ENCODE measurements at regions not wholly inside any gene's neighbourhood (a gene's known extent, or its start where the extent isn't known, plus 50 kb on each side); places are given as distances from the start of the nearest gene placed in this dataset.

GRCh38 chr15:39529457-39529856, 51.4 kb upstream of the THBS1 start:
- no peaks in the 10 kb centered on the region for H3K36me3 Mint-ChIP-seq (ENCODE audit: insufficient read depth, unreplicated experiment)
- H3K4me3 Mint-ChIP-seq (ENCODE audit: unreplicated experiment), result no peak overlapping the region
- no peak overlapping the region for H3K27ac Mint-ChIP-seq (ENCODE audit: unreplicated experiment)
- no peak for TF ChIP-seq CTCF (IDR thresholded peaks at IDR 0.05; ENCODE audit: insufficient read depth in 1 of 2, low read depth in 1 of 2, low read length in 1 of 2, severe bottlenecking in 1 of 2, unreplicated experiment in 1 of 2)
- H3K4me1 Mint-ChIP-seq (ENCODE audit: low read depth, unreplicated experiment), result peaks cover 6% of the 10 kb centered on the region
- no peaks in the 10 kb centered on the region for H3K27me3 Mint-ChIP-seq (ENCODE audit: insufficient read depth, unreplicated experiment)
- Histone ChIP-seq H3K27me3 (replicated peaks; ENCODE audit: control insufficient read depth, insufficient read depth, low read length) (no peaks in the 10 kb centered on the region), H3K4me1 (no peaks in the 10 kb centered on the region), H3K36me3 (ENCODE audit: control insufficient read depth, insufficient read depth, low read length) (no peaks in the 10 kb centered on the region), H3K9me3 (no peaks in the 10 kb centered on the region), H3K4me3 (ENCODE audit: low read depth, low read length) (no peak overlapping the region)
- DNase-seq, result no peak
- peaks cover 9% of the 10 kb centered on the region for H3K9me3 Mint-ChIP-seq (ENCODE audit: unreplicated experiment)
- intact Hi-C loops (cut with micrococcal nuclease; ENCODE audit: unreplicated experiment), result no loop called here
- no TSS peak for BruUV-seq (replicated peaks)
- ChIA-PET POLR2A (no interaction called here), CTCF (no interaction called here)

- Mint-ChIP-seq H3K27ac (ENCODE audit: unreplicated experiment) (no peak overlapping the region), H3K27me3 (ENCODE audit: insufficient read depth, unreplicated experiment) (no peaks in the 10 kb centered on the region), H3K36me3 (ENCODE audit: insufficient read depth, unreplicated experiment) (no peaks in the 10 kb centered on the region), H3K9me3 (ENCODE audit: unreplicated experiment) (peaks cover 9% of the 10 kb centered on the region), H3K4me3 (ENCODE audit: unreplicated experiment) (no peak overlapping the region), H3K4me1 (ENCODE audit: low read depth, unreplicated experiment) (peaks cover 7% of the 10 kb centered on the region)
- intact Hi-C loops (cut with micrococcal nuclease; ENCODE audit: unreplicated experiment), result no loop called here
- Histone ChIP-seq H3K9me3 (no peaks in the 10 kb centered on the region), H3K4me3 (ENCODE audit: low read depth, low read length) (no peak overlapping the region), H3K36me3 (ENCODE audit: control insufficient read depth, insufficient read depth, low read length) (no peaks in the 10 kb centered on the region), H3K4me1 (no peaks in the 10 kb centered on the region), H3K27me3 (replicated peaks; ENCODE audit: control insufficient read depth, insufficient read depth, low read length) (no peaks in the 10 kb centered on the region)
- BruUV-seq (replicated peaks), result no TSS peak
- no peak for TF ChIP-seq CTCF (IDR thresholded peaks at IDR 0.05; ENCODE audit: insufficient read depth in 1 of 2, low read depth in 1 of 2, low read length in 1 of 2, severe bottlenecking in 1 of 2, unreplicated experiment in 1 of 2)
- ChIA-PET CTCF (interaction anchor here (1.0 kb wide), 1 partner anchor 49 kb away, joined by 3 read pairs; no protein-coding TSS in a partner anchor), POLR2A (no interaction called here)
- peak in 1 of 2 experiments; percentile 37 for DNase-seq
These were observed 50.2 kb upstream of the THBS1 start for GRCh38 chr15:39530480-39531342.

Data from Caco-2 (cell line).